ENCODE measurements at regions not wholly inside any gene's neighbourhood (a gene's known extent, or its start where the extent isn't known, plus 50 kb on each side); places are given as distances from the start of the nearest gene placed in this dataset.
A peak's percentile ranks its signal among the peaks of the same experiment; 100 is the strongest.

DNA sequence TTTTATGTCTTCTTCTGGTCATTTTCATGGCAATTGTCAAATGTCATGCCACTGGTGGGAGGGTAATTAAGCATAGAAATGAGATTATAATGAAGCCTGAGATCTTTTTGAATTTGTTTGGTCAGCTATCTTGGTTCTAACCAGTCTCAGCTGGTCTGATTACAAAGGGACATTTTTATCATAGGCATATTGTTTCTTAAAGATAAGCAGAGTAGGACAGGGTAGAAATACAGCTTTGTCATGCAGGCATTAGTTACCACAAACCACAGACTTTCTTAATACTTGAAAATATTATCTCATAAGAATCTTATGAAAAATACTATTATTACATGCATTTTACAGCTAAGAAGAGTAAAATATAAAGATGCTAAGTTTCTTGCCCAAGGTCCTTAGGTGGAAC lies 1761.5 kb downstream of the PCDH9 start:
- no peak overlapping the region for H2BK15ac ChIP-seq (replicated peaks; ENCODE audit: low read depth)
- no peaks in the 10 kb centered on the region for H3K36me3 ChIP-seq (ENCODE audit: control insufficient read depth, insufficient read depth, low read length)
- H2BK5ac ChIP-seq (ENCODE audit: low read length), result no peak overlapping the region
- no peak overlapping the region for H4K8ac ChIP-seq (ENCODE audit: low read depth, low read length)
- H3K4me3 ChIP-seq (ENCODE audit: low read length), result no peak overlapping the region
- H2BK120ac ChIP-seq (ENCODE audit: low read depth, low read length), result no peak overlapping the region
- no peak overlapping the region for H3K23ac ChIP-seq (ENCODE audit: low read length)
- no peak overlapping the region for H3K27ac ChIP-seq (ENCODE audit: low read depth, low read length)
- H3K79me1 ChIP-seq (ENCODE audit: low read length), result no peaks in the 10 kb centered on the region
- H2AK5ac ChIP-seq (ENCODE audit: low read length), result no peak overlapping the region
- no peak overlapping the region for H3K9ac ChIP-seq (ENCODE audit: low read length)
- no peaks in the 10 kb centered on the region for H3K79me2 ChIP-seq (ENCODE audit: control insufficient read depth, insufficient read depth, low read length)
- H3K4ac ChIP-seq (ENCODE audit: low read depth, low read length), result no peak overlapping the region
- no peaks in the 10 kb centered on the region for H3K27me3 ChIP-seq (ENCODE audit: insufficient read depth, low read length, poor library complexity)
- H3K18ac ChIP-seq (ENCODE audit: low read length), result no peak overlapping the region
- H3K4me2 ChIP-seq (ENCODE audit: low read length), result no peak overlapping the region
- H3K4me1 ChIP-seq (ENCODE audit: control insufficient read depth, low read depth, low read length), result no peaks in the 10 kb centered on the region
- DNase-seq, result no peak
- H3K56ac ChIP-seq (ENCODE audit: low read length), result no peak overlapping the region
- no peak overlapping the region for H4K5ac ChIP-seq (ENCODE audit: low read length)

DNA sequence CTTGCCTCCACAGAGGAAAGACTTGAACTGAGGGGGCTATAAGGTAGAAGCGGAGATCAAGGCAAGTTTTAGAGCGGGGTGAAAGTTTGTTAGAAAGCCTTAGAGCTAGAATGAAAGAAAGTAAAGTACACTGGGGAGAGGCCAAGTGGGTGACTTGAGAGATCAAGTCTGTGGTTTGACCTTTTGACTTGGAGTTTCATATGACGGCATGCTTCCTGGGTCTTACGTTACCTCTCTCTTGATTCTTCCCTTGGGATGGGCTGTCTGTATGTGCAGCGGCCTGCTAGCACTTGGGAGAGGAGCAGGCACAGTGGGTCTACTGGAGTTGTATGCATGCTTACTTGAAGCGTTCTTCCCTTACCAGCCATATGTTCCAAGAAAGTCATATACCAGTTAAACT lies 1768.5 kb downstream of the PCDH9 start:
- H3K23ac ChIP-seq (ENCODE audit: low read length), result no peak overlapping the region
- no peak overlapping the region for H3K4me3 ChIP-seq (ENCODE audit: low read length)
- H3K18ac ChIP-seq (ENCODE audit: low read length), result no peak overlapping the region
- peak; percentile 6 for DNase-seq
- H2BK120ac ChIP-seq (ENCODE audit: low read depth, low read length), result no peak overlapping the region
- H3K4ac ChIP-seq (ENCODE audit: low read depth, low read length), result no peak overlapping the region
- no peak overlapping the region for H3K9ac ChIP-seq (ENCODE audit: low read length)
- H4K8ac ChIP-seq (ENCODE audit: low read depth, low read length), result no peak overlapping the region
- H3K27me3 ChIP-seq (ENCODE audit: insufficient read depth, low read length, poor library complexity), result no peaks in the 10 kb centered on the region
- no CpG with 5 or more reads among the region's 6 CpGs for WGBS (ENCODE audit: extremely low coverage, insufficient coverage, low lambda C conversion rate)
- H2BK5ac ChIP-seq (ENCODE audit: low read length), result no peak overlapping the region
- no peaks in the 10 kb centered on the region for H3K79me1 ChIP-seq (ENCODE audit: low read length)
- no peaks in the 10 kb centered on the region for H3K79me2 ChIP-seq (ENCODE audit: control insufficient read depth, insufficient read depth, low read length)
- no peaks in the 10 kb centered on the region for H3K36me3 ChIP-seq (ENCODE audit: control insufficient read depth, insufficient read depth, low read length)
- no peak overlapping the region for H4K5ac ChIP-seq (ENCODE audit: low read length)
- H3K56ac ChIP-seq (ENCODE audit: low read length), result no peak overlapping the region
- no peak overlapping the region for H3K27ac ChIP-seq (ENCODE audit: low read depth, low read length)
- H3K4me2 ChIP-seq (ENCODE audit: low read length), result no peak overlapping the region
- H3K4me1 ChIP-seq (ENCODE audit: control insufficient read depth, low read depth, low read length), result no peaks in the 10 kb centered on the region
- no peak overlapping the region for H2AK5ac ChIP-seq (ENCODE audit: low read length)
- H2BK15ac ChIP-seq (replicated peaks; ENCODE audit: low read depth), result no peak overlapping the region

GRCh38 chr13:65460136-65460535 lies 1770.0 kb downstream of the PCDH9 start:
- no peak overlapping the region for H3K4me3 ChIP-seq (ENCODE audit: low read length)

GRCh38 chr13:65456150-65456912 lies 1773.8 kb downstream of the PCDH9 start:
- Histone ChIP-seq H3K4me1 (ENCODE audit: control insufficient read depth, low read depth, low read length) (no peaks in the 10 kb centered on the region), H3K79me2 (ENCODE audit: control insufficient read depth, insufficient read depth, low read length) (no peaks in the 10 kb centered on the region), H3K56ac (ENCODE audit: low read length) (no peak overlapping the region), H4K5ac (ENCODE audit: low read length) (no peak overlapping the region), H3K9ac (ENCODE audit: low read length) (no peak overlapping the region), H2BK15ac (replicated peaks; ENCODE audit: low read depth) (no peak overlapping the region), H3K4me2 (ENCODE audit: low read length) (no peak overlapping the region), H3K4me3 (ENCODE audit: low read length) (no peak overlapping the region), H3K23ac (ENCODE audit: low read length) (no peak overlapping the region), H4K8ac (ENCODE audit: low read depth, low read length) (no peak overlapping the region), H3K36me3 (ENCODE audit: control insufficient read depth, insufficient read depth, low read length) (no peaks in the 10 kb centered on the region), H2AK5ac (ENCODE audit: low read length) (no peak overlapping the region), H3K27ac (ENCODE audit: low read depth, low read length) (no peak overlapping the region), H3K79me1 (ENCODE audit: low read length) (no peaks in the 10 kb centered on the region), H3K18ac (ENCODE audit: low read length) (no peak overlapping the region), H3K4ac (ENCODE audit: low read depth, low read length) (no peak overlapping the region), H2BK5ac (ENCODE audit: low read length) (no peak overlapping the region), H2BK120ac (ENCODE audit: low read depth, low read length) (no peak overlapping the region), H3K27me3 (ENCODE audit: insufficient read depth, low read length, poor library complexity) (no peaks in the 10 kb centered on the region)
- DNase-seq, result no peak
- WGBS (ENCODE audit: extremely low coverage, insufficient coverage, low lambda C conversion rate), result no CpG with 5 or more reads among the region's 5 CpGs

More at GRCh38 chr13:65460136-65460535, 1770.0 kb downstream of the PCDH9 start:
- Histone ChIP-seq H2BK15ac (replicated peaks; ENCODE audit: low read depth) (no peak overlapping the region), H3K79me2 (ENCODE audit: control insufficient read depth, insufficient read depth, low read length) (no peaks in the 10 kb centered on the region), H3K56ac (ENCODE audit: low read length) (no peak overlapping the region), H3K4ac (ENCODE audit: low read depth, low read length) (no peak overlapping the region), H3K9ac (ENCODE audit: low read length) (no peak overlapping the region), H4K8ac (ENCODE audit: low read depth, low read length) (no peak overlapping the region), H3K4me1 (ENCODE audit: control insufficient read depth, low read depth, low read length) (no peaks in the 10 kb centered on the region), H4K5ac (ENCODE audit: low read length) (no peak overlapping the region), H3K79me1 (ENCODE audit: low read length) (no peaks in the 10 kb centered on the region), H2BK120ac (ENCODE audit: low read depth, low read length) (no peak overlapping the region), H3K18ac (ENCODE audit: low read length) (no peak overlapping the region), H2AK5ac (ENCODE audit: low read length) (no peak overlapping the region), H3K27ac (ENCODE audit: low read depth, low read length) (no peak overlapping the region), H2BK5ac (ENCODE audit: low read length) (no peak overlapping the region), H3K4me2 (ENCODE audit: low read length) (no peak overlapping the region), H3K27me3 (ENCODE audit: insufficient read depth, low read length, poor library complexity) (no peaks in the 10 kb centered on the region), H3K36me3 (ENCODE audit: control insufficient read depth, insufficient read depth, low read length) (no peaks in the 10 kb centered on the region), H3K23ac (ENCODE audit: low read length) (no peak overlapping the region)
- 100% methylated on average over 1 of the region's 1 CpG for WGBS (ENCODE audit: extremely low coverage, insufficient coverage, low lambda C conversion rate)
- no peak for DNase-seq

DNA sequence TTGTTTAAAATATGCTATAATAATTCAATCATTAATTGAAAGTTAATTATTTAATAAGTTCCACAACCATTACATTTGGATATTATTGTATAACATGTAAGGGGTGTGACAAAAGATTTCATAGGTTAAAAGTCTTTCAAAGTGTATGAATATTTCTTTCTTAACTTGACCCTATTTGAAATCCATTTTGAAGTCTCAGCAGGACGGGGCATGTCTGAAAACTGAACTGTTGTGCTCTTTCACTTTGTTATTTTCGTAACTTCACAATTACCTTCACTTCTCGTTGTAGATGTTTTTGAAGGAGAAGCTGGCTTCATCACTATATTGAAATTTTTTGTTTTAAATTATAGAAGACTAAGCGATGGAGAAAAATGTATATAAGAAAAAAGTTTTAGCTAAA lies 1775.7 kb downstream of the PCDH9 start:
- H3K4ac ChIP-seq (ENCODE audit: low read depth, low read length), result no peak overlapping the region
- no peak overlapping the region for H2BK120ac ChIP-seq (ENCODE audit: low read depth, low read length)
- H3K79me2 ChIP-seq (ENCODE audit: control insufficient read depth, insufficient read depth, low read length), result no peaks in the 10 kb centered on the region
- H3K27ac ChIP-seq (ENCODE audit: low read depth, low read length), result no peak overlapping the region
- H4K5ac ChIP-seq (ENCODE audit: low read length), result no peak overlapping the region
- DNase-seq, result no peak
- H2BK5ac ChIP-seq (ENCODE audit: low read length), result no peak overlapping the region
- H3K23ac ChIP-seq (ENCODE audit: low read length), result no peak overlapping the region
- no peak overlapping the region for H2AK5ac ChIP-seq (ENCODE audit: low read length)
- H3K27me3 ChIP-seq (ENCODE audit: insufficient read depth, low read length, poor library complexity), result no peaks in the 10 kb centered on the region
- no peak overlapping the region for H3K4me3 ChIP-seq (ENCODE audit: low read length)
- H2BK15ac ChIP-seq (replicated peaks; ENCODE audit: low read depth), result no peak overlapping the region
- no peaks in the 10 kb centered on the region for H3K4me1 ChIP-seq (ENCODE audit: control insufficient read depth, low read depth, low read length)
- H3K36me3 ChIP-seq (ENCODE audit: control insufficient read depth, insufficient read depth, low read length), result no peaks in the 10 kb centered on the region
- H3K9ac ChIP-seq (ENCODE audit: low read length), result no peak overlapping the region
- H4K8ac ChIP-seq (ENCODE audit: low read depth, low read length), result no peak overlapping the region
- H3K4me2 ChIP-seq (ENCODE audit: low read length), result no peak overlapping the region
- no peak overlapping the region for H3K56ac ChIP-seq (ENCODE audit: low read length)
- 100% methylated on average over 1 of the region's 4 CpGs for WGBS (ENCODE audit: extremely low coverage, insufficient coverage, low lambda C conversion rate)
- no peaks in the 10 kb centered on the region for H3K79me1 ChIP-seq (ENCODE audit: low read length)
- no peak overlapping the region for H3K18ac ChIP-seq (ENCODE audit: low read length)

- H3K4me2 ChIP-seq (ENCODE audit: low read length), result no peak overlapping the region
These were observed 1776.2 kb downstream of the PCDH9 start for GRCh38 chr13:65453982-65454381.

More at GRCh38 chr13:65453982-65454381, 1776.2 kb downstream of the PCDH9 start:
- no peak overlapping the region for H4K8ac ChIP-seq (ENCODE audit: low read depth, low read length)
- DNase-seq, result no peak
- H3K23ac ChIP-seq (ENCODE audit: low read length), result no peak overlapping the region
- H4K5ac ChIP-seq (ENCODE audit: low read length), result no peak overlapping the region
- H3K27me3 ChIP-seq (ENCODE audit: insufficient read depth, low read length, poor library complexity), result no peaks in the 10 kb centered on the region
- no peak overlapping the region for H3K18ac ChIP-seq (ENCODE audit: low read length)
- no peak overlapping the region for H3K9ac ChIP-seq (ENCODE audit: low read length)
- H3K36me3 ChIP-seq (ENCODE audit: control insufficient read depth, insufficient read depth, low read length), result no peaks in the 10 kb centered on the region
- no peak overlapping the region for H3K56ac ChIP-seq (ENCODE audit: low read length)
- WGBS (ENCODE audit: extremely low coverage, insufficient coverage, low lambda C conversion rate), result no CpG with 5 or more reads among the region's 2 CpGs
- no peak overlapping the region for H3K27ac ChIP-seq (ENCODE audit: low read depth, low read length)
- H3K79me2 ChIP-seq (ENCODE audit: control insufficient read depth, insufficient read depth, low read length), result no peaks in the 10 kb centered on the region
- H3K4me3 ChIP-seq (ENCODE audit: low read length), result no peak overlapping the region
- H2AK5ac ChIP-seq (ENCODE audit: low read length), result no peak overlapping the region
- H2BK5ac ChIP-seq (ENCODE audit: low read length), result no peak overlapping the region
- H3K79me1 ChIP-seq (ENCODE audit: low read length), result no peaks in the 10 kb centered on the region
- no peak overlapping the region for H3K4ac ChIP-seq (ENCODE audit: low read depth, low read length)
- H3K4me1 ChIP-seq (ENCODE audit: control insufficient read depth, low read depth, low read length), result no peaks in the 10 kb centered on the region
- H2BK120ac ChIP-seq (ENCODE audit: low read depth, low read length), result no peak overlapping the region
- H2BK15ac ChIP-seq (replicated peaks; ENCODE audit: low read depth), result no peak overlapping the region
